ENCODE measurements at regions not wholly inside any gene's neighbourhood (a gene's known extent, or its start where the extent isn't known, plus 50 kb on each side); places are given as distances from the start of the nearest gene placed in this dataset.

DNA sequence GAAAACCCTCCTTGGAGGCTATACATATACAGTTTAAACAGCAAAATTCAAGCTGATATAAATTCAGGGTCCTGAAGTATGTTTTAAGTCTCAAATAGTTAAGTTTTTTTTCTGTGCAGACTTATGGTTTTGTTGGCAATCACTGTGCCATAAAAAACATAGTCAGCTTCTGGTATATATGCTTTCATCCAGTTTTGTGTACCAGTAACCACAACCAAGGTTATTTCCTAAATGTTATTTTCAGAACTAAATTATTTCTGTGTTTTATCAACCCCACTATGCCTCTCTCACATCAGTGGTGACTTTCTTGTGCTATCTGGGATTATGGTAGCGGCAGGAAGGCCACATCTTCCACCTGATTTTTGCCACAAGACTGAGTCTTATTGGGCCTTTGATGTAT lies 107.7 kb upstream of the SMARCA2 start:
- H3K4me3 Mint-ChIP-seq = no peak overlapping the region
- peaks cover 8 to 15% of the 10 kb centered on the region in 2 donors for H3K9me3 Mint-ChIP-seq
- no peak for ATAC-seq (replicated peaks in 1 of 2)
- peaks cover 13 to 17% of the 10 kb centered on the region in 2 donors for H3K36me3 Mint-ChIP-seq (ENCODE audit: insufficient read depth in 2 of 2)
- peaks cover 6% of the 10 kb centered on the region for H3K4me1 Mint-ChIP-seq (ENCODE audit: low read depth)
- no peak overlapping the region for H3K27ac Mint-ChIP-seq
- no peaks in the 10 kb centered on the region for H3K27me3 Mint-ChIP-seq (ENCODE audit: low read depth)
- DNase-seq = no peak

- ATAC-seq (replicated peaks in 1 of 2) (no peak), DNase-seq (no peak)
- H3K27me3 Mint-ChIP-seq (ENCODE audit: low read depth) = no peaks in the 10 kb centered on the region
- peaks cover 2 to 6% of the 10 kb centered on the region in 2 donors for H3K9me3 Mint-ChIP-seq
- H3K27ac Mint-ChIP-seq = no peak overlapping the region
- no peak overlapping the region for H3K4me3 Mint-ChIP-seq
- H3K4me1 Mint-ChIP-seq (ENCODE audit: low read depth) = peaks cover 6% of the 10 kb centered on the region
- peaks cover 5 to 7% of the 10 kb centered on the region in 2 donors for H3K36me3 Mint-ChIP-seq (ENCODE audit: insufficient read depth in 2 of 2)
Measured at GRCh38 chr9:1909322-1909721, 105.8 kb upstream of the SMARCA2 start.

DNA sequence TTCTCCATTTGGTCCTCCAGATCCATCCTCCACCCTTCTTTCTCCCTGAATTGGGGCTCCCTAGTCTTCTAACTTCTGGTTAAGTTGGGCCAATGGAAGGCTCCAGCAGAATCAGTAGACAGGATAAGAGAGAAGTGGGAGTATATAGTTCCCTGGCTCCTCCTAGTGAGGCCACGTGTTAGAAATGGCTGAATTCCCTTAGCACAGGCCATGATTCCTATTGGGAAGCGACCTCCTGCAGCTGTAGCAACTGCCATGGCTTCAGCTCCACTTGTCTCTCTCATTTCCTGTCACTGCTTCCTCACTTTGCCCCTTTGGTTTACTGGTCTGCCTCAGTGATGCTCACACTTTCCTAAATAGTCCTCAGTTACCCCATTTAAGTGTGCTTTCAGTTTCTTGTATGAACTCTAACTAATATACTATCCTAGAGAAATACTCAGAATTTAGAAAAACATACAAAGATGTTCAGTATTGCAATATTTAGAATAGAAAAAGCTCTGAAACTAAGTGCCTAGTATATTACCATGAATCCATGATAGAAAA lies 104.8 kb upstream of the SMARCA2 start:
- Mint-ChIP-seq H3K27me3 (ENCODE audit: low read depth) (no peaks in the 10 kb centered on the region), H3K27ac (no peak overlapping the region), H3K4me3 (no peak overlapping the region), H3K36me3 (ENCODE audit: insufficient read depth in 2 of 2) (peaks cover 2 to 3% of the 10 kb centered on the region in 2 donors), H3K4me1 (ENCODE audit: low read depth) (peaks cover 6% of the 10 kb centered on the region), H3K9me3 (peaks cover 2 to 3% of the 10 kb centered on the region in 2 donors)
- no peak for DNase-seq
- no peak for ATAC-seq (replicated peaks in 1 of 2)

DNA sequence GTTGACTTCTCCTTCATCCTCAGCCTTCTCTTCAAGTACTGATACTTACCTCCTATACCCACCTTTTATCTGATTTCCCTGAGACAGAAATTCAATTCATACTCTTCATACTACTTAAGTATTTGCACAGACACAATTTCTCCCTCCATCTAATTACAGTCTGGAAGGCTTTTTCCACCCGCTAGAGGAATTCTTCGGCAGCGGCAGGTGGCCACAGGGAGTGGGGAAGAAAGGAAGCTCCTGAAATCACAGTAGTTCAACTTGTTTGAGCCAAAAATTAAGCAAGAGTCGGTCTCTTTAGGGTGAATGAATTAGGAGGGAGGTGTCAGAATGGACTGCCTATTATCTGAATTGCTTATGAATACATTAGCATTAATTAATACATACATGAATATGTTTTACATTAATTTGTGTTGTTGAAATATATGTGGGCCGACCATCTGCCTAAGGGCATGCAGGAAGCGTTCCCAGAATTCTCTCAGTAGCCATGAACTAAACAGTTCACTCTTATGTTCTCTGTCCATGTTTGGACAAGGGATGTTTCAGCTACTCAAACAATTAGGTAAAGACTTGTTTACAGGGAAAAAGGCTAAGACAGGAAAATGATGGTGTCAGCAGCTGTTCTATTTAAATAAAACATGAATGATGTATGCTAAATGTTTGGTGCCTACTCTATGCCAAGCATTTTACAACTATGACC lies 101.4 kb upstream of the SMARCA2 start:
- Mint-ChIP-seq H3K36me3 (ENCODE audit: insufficient read depth in 2 of 2) (peaks cover 2 to 3% of the 10 kb centered on the region in 2 donors), H3K4me1 (ENCODE audit: low read depth) (peaks cover 6% of the 10 kb centered on the region), H3K27me3 (ENCODE audit: low read depth) (peaks cover 20% of the 10 kb centered on the region), H3K4me3 (no peak overlapping the region), H3K9me3 (peaks cover 2 to 3% of the 10 kb centered on the region in 2 donors), H3K27ac (no peak overlapping the region)
- no peak for DNase-seq
- ATAC-seq (replicated peaks in 1 of 2) = no peak

- Mint-ChIP-seq H3K4me3 (no peak overlapping the region), H3K27me3 (ENCODE audit: low read depth) (peaks cover 36% of the 10 kb centered on the region), H3K36me3 (ENCODE audit: insufficient read depth in 2 of 2) (peaks cover 2 to 3% of the 10 kb centered on the region in 2 donors), H3K27ac (no peak overlapping the region), H3K4me1 (ENCODE audit: low read depth) (no peaks in the 10 kb centered on the region), H3K9me3 (peaks cover 2 to 3% of the 10 kb centered on the region in 2 donors)
- no peak for DNase-seq
- no peak for ATAC-seq (replicated peaks in 1 of 2)
Measured at GRCh38 chr9:1916095-1916494, 99.1 kb upstream of the SMARCA2 start.

- Mint-ChIP-seq H3K27ac (no peak overlapping the region), H3K4me3 (no peak overlapping the region), H3K4me1 (ENCODE audit: low read depth) (no peaks in the 10 kb centered on the region), H3K36me3 (ENCODE audit: insufficient read depth in 2 of 2) (peaks cover under 1 to 2% of the 10 kb centered on the region in 2 donors), H3K9me3 (peaks cover under 1 to 2% of the 10 kb centered on the region in 2 donors), H3K27me3 (ENCODE audit: low read depth) (peaks cover 36% of the 10 kb centered on the region)
- DNase-seq (no peak), ATAC-seq (replicated peaks in 1 of 2) (no peak)
Measured at GRCh38 chr9:1916655-1917054, 98.5 kb upstream of the SMARCA2 start.

DNA sequence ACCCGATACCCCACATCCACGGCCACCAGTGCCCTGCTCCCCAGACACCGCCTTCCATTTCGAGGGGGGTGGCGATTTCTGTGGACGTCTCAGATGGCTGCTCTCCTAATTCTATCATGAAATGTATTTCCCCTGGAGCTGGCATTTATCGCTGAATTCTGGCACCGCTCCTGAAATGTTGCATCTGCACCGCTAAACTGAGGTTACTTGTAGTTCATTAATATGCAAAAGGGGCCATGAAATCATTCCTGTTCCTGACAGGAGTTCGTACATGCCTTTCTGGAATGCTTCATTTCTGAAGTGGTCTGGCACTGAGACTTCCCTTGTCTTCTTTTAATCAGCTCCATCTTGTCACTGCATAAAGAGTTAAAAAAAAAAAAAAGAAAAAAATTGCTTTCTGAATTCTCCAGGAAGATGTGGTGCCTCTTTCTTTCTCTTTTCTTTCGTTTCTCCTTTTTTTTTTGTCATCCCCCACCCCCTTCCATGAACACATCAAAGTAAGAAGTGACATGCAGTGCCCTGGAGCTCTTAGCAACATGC lies 97.7 kb upstream of the SMARCA2 start:
- Mint-ChIP-seq H3K27ac (no peak overlapping the region), H3K9me3 (peaks cover 0 to 2% of the 10 kb centered on the region in 2 donors), H3K4me1 (ENCODE audit: low read depth) (no peaks in the 10 kb centered on the region), H3K27me3 (ENCODE audit: low read depth) (peaks cover 36% of the 10 kb centered on the region), H3K36me3 (ENCODE audit: insufficient read depth in 2 of 2) (peaks cover 0 to 2% of the 10 kb centered on the region in 2 donors), H3K4me3 (no peak overlapping the region)
- DNase-seq (no peak), ATAC-seq (replicated peaks in 1 of 2) (no peak)

DNA sequence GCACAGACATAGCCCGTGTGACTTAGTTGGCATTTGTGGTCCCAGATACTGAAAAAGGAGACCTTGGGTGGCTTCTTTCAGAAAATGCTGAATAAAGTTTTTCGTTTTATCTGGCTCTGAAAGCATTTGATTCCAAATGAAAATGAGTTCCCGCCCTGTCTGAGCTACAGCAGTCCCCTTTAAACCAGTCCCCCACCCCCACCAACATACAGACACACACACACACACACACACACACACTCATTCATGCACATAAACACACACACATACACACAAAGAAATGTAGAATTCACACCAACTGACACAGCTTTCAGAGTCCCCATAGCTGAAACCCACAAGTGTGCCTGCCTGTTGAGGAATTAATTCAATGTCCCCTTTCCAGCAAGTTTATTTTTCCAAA lies 97.0 kb upstream of the SMARCA2 start:
- H3K36me3 Mint-ChIP-seq (ENCODE audit: insufficient read depth in 2 of 2) = peaks cover 0 to 2% of the 10 kb centered on the region in 2 donors
- no peak overlapping the region for H3K27ac Mint-ChIP-seq
- H3K4me1 Mint-ChIP-seq (ENCODE audit: low read depth) = no peaks in the 10 kb centered on the region
- DNase-seq (no peak), ATAC-seq (replicated peaks in 1 of 2) (no peak)
- H3K27me3 Mint-ChIP-seq (ENCODE audit: low read depth) = peaks cover 36% of the 10 kb centered on the region
- H3K9me3 Mint-ChIP-seq = peaks cover 0 to 2% of the 10 kb centered on the region in 2 donors
- H3K4me3 Mint-ChIP-seq = no peak overlapping the region

- peaks cover 0 to 2% of the 10 kb centered on the region in 2 donors for H3K36me3 Mint-ChIP-seq (ENCODE audit: insufficient read depth in 2 of 2)
- no peak for ATAC-seq (replicated peaks in 1 of 2)
- H3K4me3 Mint-ChIP-seq = no peak overlapping the region
- H3K27me3 Mint-ChIP-seq (ENCODE audit: low read depth) = peaks cover 36% of the 10 kb centered on the region
- H3K9me3 Mint-ChIP-seq = peaks cover 0 to 2% of the 10 kb centered on the region in 2 donors
- H3K4me1 Mint-ChIP-seq (ENCODE audit: low read depth) = no peaks in the 10 kb centered on the region
- H3K27ac Mint-ChIP-seq = no peak overlapping the region
- DNase-seq = no peak
Measured at GRCh38 chr9:1918622-1919021, 96.5 kb upstream of the SMARCA2 start.

DNA sequence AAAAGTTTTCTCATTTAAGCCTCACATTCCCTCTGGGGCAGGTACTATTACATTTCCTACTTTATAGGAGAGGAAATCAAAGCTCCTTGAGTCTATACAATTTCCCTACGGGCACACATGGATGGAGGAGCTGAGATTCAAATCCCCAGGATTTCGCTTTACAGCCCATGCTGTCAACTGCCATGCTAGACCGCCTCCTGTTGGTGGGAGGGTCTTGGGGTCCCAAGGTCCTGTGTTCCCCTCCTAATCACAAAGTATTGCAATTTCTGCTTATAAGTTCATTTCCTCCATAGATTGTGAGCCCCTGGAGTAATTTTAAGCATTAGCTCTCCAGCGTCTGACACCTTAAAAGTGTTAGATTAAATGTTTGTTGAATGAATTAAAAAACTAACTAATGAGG lies 95.9 kb upstream of the SMARCA2 start:
- Mint-ChIP-seq H3K9me3 (peaks cover 0 to 2% of the 10 kb centered on the region in 2 donors), H3K4me1 (ENCODE audit: low read depth) (no peaks in the 10 kb centered on the region), H3K36me3 (ENCODE audit: insufficient read depth in 2 of 2) (peaks cover 0 to 2% of the 10 kb centered on the region in 2 donors), H3K4me3 (no peak overlapping the region), H3K27ac (no peak overlapping the region), H3K27me3 (ENCODE audit: low read depth) (peaks cover 36% of the 10 kb centered on the region)
- no peak for DNase-seq
- no peak for ATAC-seq (replicated peaks in 1 of 2)

DNA sequence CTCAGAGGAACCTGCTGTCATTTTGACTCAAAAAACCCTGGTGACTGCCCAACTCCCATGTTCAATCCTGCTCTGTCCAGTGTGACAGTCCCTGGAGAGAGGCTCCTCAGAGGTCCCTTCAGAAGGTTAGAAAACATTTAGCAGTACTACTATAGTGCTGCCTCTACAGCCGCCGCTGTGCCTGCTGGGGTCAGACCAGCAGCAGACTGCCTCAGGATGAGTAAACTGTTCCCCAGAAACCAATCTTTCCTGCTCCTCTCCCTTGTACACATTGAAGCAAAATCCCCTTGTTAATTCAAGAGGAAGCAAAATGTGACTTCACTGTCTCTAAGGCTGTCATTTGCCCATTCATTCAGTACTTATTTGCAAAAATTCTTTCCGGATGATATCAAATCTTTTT lies 94.8 kb upstream of the SMARCA2 start:
- DNase-seq (no peak), ATAC-seq (replicated peaks in 1 of 2) (peak in 1 of 2 donors; percentile 41)
- H3K27me3 Mint-ChIP-seq (ENCODE audit: low read depth) = peaks cover 36% of the 10 kb centered on the region
- peaks cover 0 to 2% of the 10 kb centered on the region in 2 donors for H3K36me3 Mint-ChIP-seq (ENCODE audit: insufficient read depth in 2 of 2)
- no peaks in the 10 kb centered on the region for H3K4me1 Mint-ChIP-seq (ENCODE audit: low read depth)
- H3K27ac Mint-ChIP-seq = no peak overlapping the region
- H3K4me3 Mint-ChIP-seq = no peak overlapping the region
- H3K9me3 Mint-ChIP-seq = peaks cover 0 to 2% of the 10 kb centered on the region in 2 donors

DNA sequence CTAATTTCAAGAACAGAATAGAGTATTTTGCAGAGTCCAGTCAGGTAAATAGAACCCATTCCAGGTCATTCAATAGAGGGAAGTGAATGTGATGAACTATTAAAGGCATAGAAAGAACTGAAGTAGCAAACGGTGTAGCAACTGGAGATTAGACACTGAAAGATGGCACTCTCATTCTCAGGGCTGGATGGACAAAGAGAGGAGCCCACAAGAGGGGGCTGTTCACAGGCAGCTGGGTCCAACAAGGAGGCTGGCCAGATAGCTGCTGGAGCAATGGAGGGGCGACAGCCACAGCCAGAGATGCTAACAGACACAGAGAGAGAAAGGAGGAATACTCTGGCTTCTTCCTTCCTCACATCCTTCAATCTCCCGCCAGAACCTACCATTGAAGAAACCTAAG lies 93.1 kb upstream of the SMARCA2 start:
- Mint-ChIP-seq H3K4me3 (no peak overlapping the region), H3K36me3 (ENCODE audit: insufficient read depth in 2 of 2) (peaks cover 0 to 2% of the 10 kb centered on the region in 2 donors), H3K27me3 (ENCODE audit: low read depth) (peaks cover 24% of the 10 kb centered on the region), H3K27ac (no peak overlapping the region), H3K4me1 (ENCODE audit: low read depth) (no peaks in the 10 kb centered on the region), H3K9me3 (peaks cover 0 to 2% of the 10 kb centered on the region in 2 donors)
- no peak for ATAC-seq (replicated peaks in 1 of 2)
- no peak for DNase-seq

DNA sequence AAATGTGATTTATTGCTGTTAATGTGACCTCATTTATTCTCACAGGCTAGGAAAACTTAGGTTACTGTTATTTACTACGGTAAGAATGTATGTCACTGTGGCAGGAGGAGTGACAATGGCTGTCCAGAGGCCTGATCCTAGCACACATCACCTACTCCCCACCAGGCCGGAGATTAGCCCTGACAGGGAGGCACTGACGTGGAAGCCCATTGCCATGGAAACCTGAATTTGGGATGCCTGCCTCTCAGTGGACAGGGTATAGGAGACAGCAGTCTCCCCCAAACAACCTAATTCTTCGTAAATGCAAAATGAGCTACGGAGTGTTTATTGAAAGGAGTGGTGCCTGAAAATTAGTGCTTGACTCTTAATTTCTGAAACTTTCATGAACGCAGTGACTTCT lies 87.6 kb upstream of the SMARCA2 start:
- Mint-ChIP-seq H3K4me1 (ENCODE audit: low read depth) (peaks cover 7% of the 10 kb centered on the region), H3K27ac (no peak overlapping the region), H3K36me3 (ENCODE audit: insufficient read depth in 2 of 2) (no peaks in the 10 kb centered on the region), H3K9me3 (no peaks in the 10 kb centered on the region), H3K27me3 (ENCODE audit: low read depth) (peaks cover 10% of the 10 kb centered on the region), H3K4me3 (no peak overlapping the region)
- ATAC-seq (replicated peaks in 1 of 2) (no peak), DNase-seq (no peak)

All from activated T-cell treated with anti-CD3 and anti-CD28 coated beads, Interleukin-2, amount 50 U/mL, for 72 hours (primary cell).